Breast epithelium (tissue), 4 donors: ENCODE measurements at regions not wholly inside any gene's neighbourhood (a gene's known extent, or its start where the extent isn't known, plus 50 kb on each side); places are given as distances from the start of the nearest gene placed in this dataset.

Experiments used
- DNase-seq, 2 donors: peaks; one replicate each; pipeline ENCODE4 v3.0.0-alpha.2; 2019; ENCODE audit warnings: low spot score in 2 of 2
- H3K27ac ChIP-seq, 2 donors: fragments of 200-600 bp; sonication (generic) in 1 of 2; one replicate each; pipeline ENCODE4 v1.5.1; 2016 to 2019; ENCODE audit warnings: mild to moderate bottlenecking in 1 of 2
- H3K27me3 ChIP-seq, 2 donors: fragments of 200-600 bp; sonication (generic) in 1 of 2; one replicate each; pipeline versions ENCODE4 v1.5.1 to v1.6.0; 2017 to 2019; ENCODE audit warnings: control low read depth in 1 of 2, mild to moderate bottlenecking in 1 of 2
- H3K36me3 ChIP-seq: fragments of 200-600 bp; one replicate; pipeline ENCODE4 v1.5.1; 2019
- H3K4me1 ChIP-seq, 2 donors: fragments of 200-600 bp; sonication (generic); one replicate each; pipeline ENCODE4 v1.5.1; 2016 to 2019; ENCODE audit warnings: control low read depth in 1 of 2
- H3K4me3 ChIP-seq, 3 donors: fragments of 200-600 bp; sonication (generic); 1 replicate in 2 of 3; 2 replicates in 1 of 3; pipeline ENCODE4 v1.5.1; 2016 to 2019; ENCODE audit warnings: mild to moderate bottlenecking in 3 of 3, moderate library complexity in 2 of 3
- H3K9me3 ChIP-seq, 2 donors: fragments of 200-600 bp; sonication (generic) in 1 of 2; one replicate each; pipeline ENCODE4 v1.5.1; 2016 to 2019; ENCODE audit warnings: control low read depth in 1 of 2
- POLR2A ChIP-seq: fragments of 450-650 bp; IDR thresholded peaks from one replicate; pipeline ENCODE4 v1.6.1; 2016; ENCODE audit warnings: antibody characterized with exemption, mild to moderate bottlenecking, moderate library complexity
- POLR2AphosphoS5 ChIP-seq, 3 donors: sonication (generic); formaldehyde crosslinking; IDR thresholded peaks; one replicate each; pipeline ENCODE4 v1.6.1; 2017; ENCODE audit warnings: antibody characterized with exemption in 3 of 3
- intact Hi-C: fragments of 100-400 bp; cut with DNase I; formaldehyde crosslinking; loops from one replicate; pipeline ENCODE4 v1.15.1; 2023; ENCODE audit warnings: low total_unique reads
- TF ChIP-seq, protein P1 (sequence below), 3 donors: fragments of 450-650 bp; IDR thresholded peaks; one replicate each; pipeline ENCODE4 v1.5.1; 2016 to 2017; ENCODE audit warnings: antibody characterized with exemption in 3 of 3, mild to moderate bottlenecking in 3 of 3, moderate library complexity in 3 of 3

DNA sequence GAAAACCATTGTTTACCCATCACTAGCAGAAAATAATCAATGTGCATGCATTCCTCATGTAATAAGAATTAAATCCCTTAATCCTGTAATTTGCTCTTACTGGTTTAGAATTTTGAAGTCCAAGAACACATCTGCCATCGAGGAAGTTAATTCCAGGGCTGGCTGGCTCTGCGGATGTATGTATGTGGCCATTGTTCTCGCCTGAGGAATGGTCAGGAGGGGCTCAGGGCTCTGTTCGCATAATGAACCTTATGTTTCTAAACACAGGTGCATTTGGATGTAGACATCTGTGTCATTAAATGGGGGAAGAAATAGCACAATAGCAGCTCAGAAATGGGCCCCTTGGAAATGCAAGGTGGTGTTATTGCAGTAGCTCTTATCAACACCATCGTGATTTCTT is 148.6 kb upstream of the GAS1 start:
- Histone ChIP-seq H3K4me3 (no peak overlapping the region), H3K4me1 (no peaks in the 10 kb centered on the region), H3K9me3 (no peaks in the 10 kb centered on the region), H3K27me3 (no peaks in the 10 kb centered on the region), H3K27ac (no peak overlapping the region), H3K36me3 (no peaks in the 10 kb centered on the region)
- no peak for TF ChIP-seq POLR2AphosphoS5 (IDR thresholded peaks at IDR 0.05)
- no peak for TF ChIP-seq POLR2A
- TF ChIP-seq, protein P1, sequence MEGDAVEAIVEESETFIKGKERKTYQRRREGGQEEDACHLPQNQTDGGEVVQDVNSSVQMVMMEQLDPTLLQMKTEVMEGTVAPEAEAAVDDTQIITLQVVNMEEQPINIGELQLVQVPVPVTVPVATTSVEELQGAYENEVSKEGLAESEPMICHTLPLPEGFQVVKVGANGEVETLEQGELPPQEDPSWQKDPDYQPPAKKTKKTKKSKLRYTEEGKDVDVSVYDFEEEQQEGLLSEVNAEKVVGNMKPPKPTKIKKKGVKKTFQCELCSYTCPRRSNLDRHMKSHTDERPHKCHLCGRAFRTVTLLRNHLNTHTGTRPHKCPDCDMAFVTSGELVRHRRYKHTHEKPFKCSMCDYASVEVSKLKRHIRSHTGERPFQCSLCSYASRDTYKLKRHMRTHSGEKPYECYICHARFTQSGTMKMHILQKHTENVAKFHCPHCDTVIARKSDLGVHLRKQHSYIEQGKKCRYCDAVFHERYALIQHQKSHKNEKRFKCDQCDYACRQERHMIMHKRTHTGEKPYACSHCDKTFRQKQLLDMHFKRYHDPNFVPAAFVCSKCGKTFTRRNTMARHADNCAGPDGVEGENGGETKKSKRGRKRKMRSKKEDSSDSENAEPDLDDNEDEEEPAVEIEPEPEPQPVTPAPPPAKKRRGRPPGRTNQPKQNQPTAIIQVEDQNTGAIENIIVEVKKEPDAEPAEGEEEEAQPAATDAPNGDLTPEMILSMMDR (IDR thresholded peaks at IDR 0.05), result no peak
- intact Hi-C loops, result no loop called here
- DNase-seq, result no peak

DNA sequence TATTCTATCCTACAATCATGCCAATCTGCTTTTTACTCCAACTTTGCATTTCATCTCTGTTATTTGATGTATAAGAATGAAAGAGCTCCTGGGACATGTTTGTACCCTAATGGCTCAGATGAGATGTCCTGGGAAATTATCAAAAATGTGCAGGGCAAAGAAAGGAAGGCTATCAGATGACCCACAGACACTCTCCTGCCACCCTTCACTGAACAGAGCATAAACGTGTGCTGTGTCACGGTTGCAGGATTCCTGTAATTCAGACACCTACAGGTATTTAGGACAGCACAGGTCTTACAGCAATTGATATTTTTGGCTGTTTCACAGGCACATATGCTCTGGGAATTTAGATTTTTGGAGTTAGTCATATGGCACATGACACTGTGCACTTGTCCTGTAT is 149.2 kb upstream of the GAS1 start:
- Histone ChIP-seq H3K27ac (no peak overlapping the region), H3K36me3 (no peaks in the 10 kb centered on the region), H3K4me1 (no peaks in the 10 kb centered on the region), H3K27me3 (no peaks in the 10 kb centered on the region), H3K9me3 (no peaks in the 10 kb centered on the region), H3K4me3 (no peak overlapping the region)
- DNase-seq, result no peak
- TF ChIP-seq POLR2A, result no peak
- TF ChIP-seq, protein P1 (IDR thresholded peaks at IDR 0.05), result no peak
- no peak for TF ChIP-seq POLR2AphosphoS5 (IDR thresholded peaks at IDR 0.05)
- intact Hi-C loops, result no loop called here

DNA sequence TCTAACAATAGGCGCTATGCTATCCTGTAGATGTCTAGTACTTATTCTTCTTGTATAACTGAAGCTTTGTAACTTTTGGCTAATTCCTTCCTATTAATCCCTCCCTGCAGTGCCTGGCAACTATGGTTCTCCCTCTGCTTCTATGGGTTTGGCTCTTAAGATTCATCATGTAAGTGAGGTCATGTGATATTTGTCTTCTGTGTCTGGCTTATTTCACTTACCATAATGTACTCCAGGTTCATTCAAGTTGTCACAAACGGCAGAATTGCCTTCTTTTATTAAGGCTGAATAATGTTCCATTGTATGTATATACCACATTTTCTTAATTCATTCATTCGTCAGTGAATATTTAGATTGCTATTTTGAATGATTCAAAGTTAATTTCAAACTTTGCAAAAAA is 149.9 kb upstream of the GAS1 start:
- intact Hi-C loops, result no loop called here
- no peaks in the 10 kb centered on the region for H3K4me1 ChIP-seq
- H3K27ac ChIP-seq, result no peak overlapping the region
- H3K4me3 ChIP-seq, result no peak overlapping the region
- TF ChIP-seq POLR2A (no peak), POLR2AphosphoS5 (IDR thresholded peaks at IDR 0.05) (no peak)
- TF ChIP-seq, protein P1 (IDR thresholded peaks at IDR 0.05), result no peak
- no peaks in the 10 kb centered on the region for H3K27me3 ChIP-seq
- no peaks in the 10 kb centered on the region for H3K36me3 ChIP-seq
- DNase-seq, result no peak
- H3K9me3 ChIP-seq, result no peaks in the 10 kb centered on the region

DNA sequence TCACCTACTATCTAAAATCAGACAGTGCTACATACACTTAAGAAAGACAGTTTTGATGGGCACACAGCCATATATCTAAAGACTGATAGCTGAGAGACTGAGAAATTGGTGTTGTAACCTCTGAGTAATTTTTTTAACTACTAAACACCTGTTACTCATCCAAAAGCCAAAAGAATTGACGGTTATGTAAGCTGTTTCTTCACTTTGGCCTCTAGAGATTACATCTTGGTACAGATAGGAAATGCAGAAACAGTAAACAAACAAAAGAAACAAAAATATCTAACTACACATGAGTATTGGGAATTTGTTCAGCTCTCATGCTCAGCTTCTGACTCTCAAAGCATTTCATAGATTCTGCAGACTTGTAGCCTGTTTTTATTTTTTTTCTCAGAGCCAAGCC is 152.1 kb upstream of the GAS1 start:
- intact Hi-C loops, result no loop called here
- no peaks in the 10 kb centered on the region for H3K36me3 ChIP-seq
- TF ChIP-seq POLR2A (no peak), POLR2AphosphoS5 (IDR thresholded peaks at IDR 0.05) (no peak)
- TF ChIP-seq, protein P1 (IDR thresholded peaks at IDR 0.05), result no peak
- H3K4me3 ChIP-seq, result no peak overlapping the region
- H3K27ac ChIP-seq, result no peak overlapping the region
- no peaks in the 10 kb centered on the region for H3K27me3 ChIP-seq
- DNase-seq, result no peak
- H3K4me1 ChIP-seq, result no peaks in the 10 kb centered on the region
- H3K9me3 ChIP-seq, result no peaks in the 10 kb centered on the region

GRCh38 chr9:87100001-87100400 is 152.7 kb upstream of the GAS1 start:
- Histone ChIP-seq H3K4me1 (no peaks in the 10 kb centered on the region), H3K9me3 (no peaks in the 10 kb centered on the region), H3K36me3 (no peaks in the 10 kb centered on the region), H3K27ac (no peak overlapping the region), H3K4me3 (no peak overlapping the region), H3K27me3 (no peaks in the 10 kb centered on the region)
- intact Hi-C loops, result no loop called here
- DNase-seq, result no peak
- TF ChIP-seq POLR2AphosphoS5 (IDR thresholded peaks at IDR 0.05) (no peak), POLR2A (no peak)
- TF ChIP-seq, protein P1 (IDR thresholded peaks at IDR 0.05), result no peak
